ENCODE measurements at regions not wholly inside any gene's neighbourhood (a gene's known extent, or its start where the extent isn't known, plus 50 kb on each side); places are given as distances from the start of the nearest gene placed in this dataset.
A peak's percentile ranks its signal among the peaks of the same experiment; 100 is the strongest.

DNA sequence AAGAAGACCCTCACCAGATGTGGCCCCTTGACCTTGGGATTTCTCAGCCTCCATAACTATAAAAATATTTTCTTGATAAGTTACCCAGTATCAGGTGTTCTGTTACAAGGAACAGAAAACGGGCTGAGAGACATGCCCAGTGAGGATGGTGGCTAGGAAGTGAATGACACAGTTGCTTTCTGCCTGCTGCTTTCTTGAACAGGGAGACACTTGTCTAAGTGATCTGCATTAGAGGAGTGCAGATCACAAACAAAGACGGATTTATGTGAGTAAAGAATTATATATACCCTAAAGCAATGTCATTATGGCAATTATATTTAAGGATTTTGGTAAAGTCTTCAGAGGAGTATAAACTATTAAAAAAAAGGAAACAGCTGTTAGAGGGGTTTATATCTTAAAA is 169.2 kb upstream of the AHR start:
- Mint-ChIP-seq H3K27me3 (ENCODE audit: insufficient read depth) (no peaks in the 10 kb centered on the region), H3K9me3 (no peaks in the 10 kb centered on the region), H3K4me3 (no peak overlapping the region), H3K27ac (no peak overlapping the region), H3K36me3 (ENCODE audit: low read depth) (no peaks in the 10 kb centered on the region), H3K4me1 (ENCODE audit: low read depth) (peaks cover 16% of the 10 kb centered on the region)
- no peak for DNase-seq
- TF ChIP-seq CTCF (IDR thresholded peaks at IDR 0.05): no peak

DNA sequence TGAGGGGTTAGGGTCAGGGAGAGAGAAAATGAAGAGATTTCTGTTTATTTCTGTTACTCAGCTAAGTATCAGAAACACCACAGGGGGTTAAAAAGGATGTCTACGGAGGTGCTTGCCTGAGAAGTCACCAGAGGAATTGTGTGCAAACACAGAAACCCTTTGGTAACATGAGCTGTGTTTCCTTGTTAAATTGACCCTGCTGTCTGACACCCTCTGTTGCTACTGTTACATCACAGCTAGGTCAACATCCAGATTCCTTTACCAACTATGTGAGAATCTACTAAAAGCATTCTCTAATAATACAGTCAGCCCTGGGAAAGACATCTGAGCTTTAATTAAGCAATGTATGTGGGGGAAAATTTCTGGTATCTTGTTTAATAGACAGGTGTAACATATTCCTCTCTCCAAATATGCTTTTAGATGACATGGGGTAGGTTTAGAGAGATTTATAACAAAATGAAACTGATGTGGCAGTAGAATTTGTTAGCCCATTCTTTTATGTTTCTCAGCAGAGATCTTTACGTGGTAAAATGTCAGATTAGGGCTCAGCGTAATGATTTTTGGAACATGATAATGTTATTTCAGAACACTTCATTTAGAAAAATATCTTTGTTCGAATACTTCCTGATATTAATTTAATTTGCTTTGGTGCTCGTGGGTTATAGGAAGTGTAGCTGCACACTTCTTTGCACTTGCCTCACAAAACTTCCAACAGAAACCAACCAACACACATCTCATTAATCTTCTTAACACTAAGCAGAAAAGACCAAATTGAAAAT is 168.0 kb upstream of the AHR start:
- peak; percentile 79 for DNase-seq
- peaks cover 16% of the 10 kb centered on the region for H3K4me1 Mint-ChIP-seq (ENCODE audit: low read depth)
- peak overlapping the region; percentile 7 for H3K27ac Mint-ChIP-seq
- TF ChIP-seq CTCF (IDR thresholded peaks at IDR 0.05): no peak
- no peaks in the 10 kb centered on the region for H3K27me3 Mint-ChIP-seq (ENCODE audit: insufficient read depth)
- H3K36me3 Mint-ChIP-seq (ENCODE audit: low read depth): no peaks in the 10 kb centered on the region
- no peaks in the 10 kb centered on the region for H3K9me3 Mint-ChIP-seq
- peak overlapping the region; percentile 44 for H3K4me3 Mint-ChIP-seq

- Mint-ChIP-seq H3K27me3 (ENCODE audit: insufficient read depth) (no peaks in the 10 kb centered on the region), H3K36me3 (ENCODE audit: low read depth) (no peaks in the 10 kb centered on the region), H3K27ac (peak overlapping the region; percentile 7), H3K4me1 (ENCODE audit: low read depth) (peaks cover 16% of the 10 kb centered on the region), H3K4me3 (peak overlapping the region; percentile 44), H3K9me3 (no peaks in the 10 kb centered on the region)
- no peak for DNase-seq
- TF ChIP-seq CTCF (IDR thresholded peaks at IDR 0.05): no peak
Measured at GRCh38 chr7:17131060-17131345, 167.4 kb upstream of the AHR start.

GRCh38 chr7:17131983-17132655 is 166.3 kb upstream of the AHR start:
- H3K4me3 Mint-ChIP-seq: no peak overlapping the region
- no peak overlapping the region for H3K27ac Mint-ChIP-seq
- no peak for TF ChIP-seq CTCF (IDR thresholded peaks at IDR 0.05)
- H3K4me1 Mint-ChIP-seq (ENCODE audit: low read depth): peaks cover 16% of the 10 kb centered on the region
- no peaks in the 10 kb centered on the region for H3K27me3 Mint-ChIP-seq (ENCODE audit: insufficient read depth)
- no peak for DNase-seq
- H3K9me3 Mint-ChIP-seq: no peaks in the 10 kb centered on the region
- no peaks in the 10 kb centered on the region for H3K36me3 Mint-ChIP-seq (ENCODE audit: low read depth)

DNA sequence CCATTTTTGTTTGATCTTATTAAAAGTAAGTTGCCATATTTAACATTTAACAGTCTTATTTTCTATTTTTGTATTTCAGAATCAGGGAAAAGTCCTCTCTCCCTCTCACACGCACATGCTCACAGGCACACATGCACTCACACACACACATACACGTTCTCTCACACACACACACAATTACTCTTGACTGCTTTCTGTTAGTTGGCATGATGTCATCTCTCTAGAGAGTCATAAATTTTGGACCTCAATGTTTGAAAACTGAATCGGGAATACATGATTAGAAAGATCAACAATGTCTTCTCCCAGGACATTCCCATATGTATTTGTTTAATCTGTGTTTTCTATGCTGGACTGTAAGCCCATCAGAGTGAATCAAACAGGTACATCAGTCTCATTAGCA is 165.7 kb upstream of the AHR start:
- DNase-seq: no peak
- no peak for TF ChIP-seq CTCF (IDR thresholded peaks at IDR 0.05)
- H3K36me3 Mint-ChIP-seq (ENCODE audit: low read depth): no peaks in the 10 kb centered on the region
- no peaks in the 10 kb centered on the region for H3K9me3 Mint-ChIP-seq
- H3K4me1 Mint-ChIP-seq (ENCODE audit: low read depth): peaks cover 16% of the 10 kb centered on the region
- H3K27ac Mint-ChIP-seq: no peak overlapping the region
- no peaks in the 10 kb centered on the region for H3K27me3 Mint-ChIP-seq (ENCODE audit: insufficient read depth)
- H3K4me3 Mint-ChIP-seq: no peak overlapping the region
